Smooth muscle cell (in vitro differentiated cells): ENCODE measurements at regions not wholly inside any gene's neighbourhood (a gene's known extent, or its start where the extent isn't known, plus 50 kb on each side); places are given as distances from the start of the nearest gene placed in this dataset.

Experiments
- DNase-seq: peaks from one replicate; lab custom pipeline; 2025; ENCODE audit not compliant: unreplicated experiment; lab: John Stamatoyannopoulos, UW
- H2AFZ ChIP-seq: fragments of 200-600 bp; sonication (generic); 2 replicates; pipeline ENCODE4 v1.6.0; 2016; ENCODE audit warnings: antibody characterized with exemption, low read depth, mild to moderate bottlenecking
- H3F3A ChIP-seq: fragments of 200-600 bp; sonication (generic); 2 replicates; pipeline ENCODE4 v1.6.0; 2017; ENCODE audit warnings: antibody characterized with exemption, low read depth
- H3K27ac ChIP-seq: fragments of 200-600 bp; sonication (generic); 2 replicates; pipeline ENCODE4 v1.5.1; 2016; ENCODE audit warnings: low read depth, mild to moderate bottlenecking
- H3K27me3 ChIP-seq: fragments of 200-600 bp; sonication (generic); 2 replicates; pipeline ENCODE4 v1.6.1; 2016; ENCODE audit warnings: low read depth, mild to moderate bottlenecking
- H3K36me3 ChIP-seq: fragments of 200-600 bp; sonication (generic); 2 replicates; pipeline ENCODE4 v1.5.1; 2016; ENCODE audit warnings: low read depth
- H3K4me1 ChIP-seq: fragments of 200-600 bp; sonication (generic); 2 replicates; pipeline ENCODE4 v1.5.1; 2016; ENCODE audit warnings: low read depth
- H3K4me2 ChIP-seq: fragments of 200-600 bp; sonication (generic); 2 replicates; pipeline ENCODE4 v1.6.0; 2016; ENCODE audit warnings: mild to moderate bottlenecking
- H3K4me3 ChIP-seq: fragments of 200-600 bp; sonication (generic); 2 replicates; pipeline ENCODE4 v1.5.1; 2016; ENCODE audit warnings: mild to moderate bottlenecking
- H3K79me2 ChIP-seq: fragments of 200-600 bp; sonication (generic); 2 replicates; pipeline ENCODE4 v1.6.0; 2016; ENCODE audit warnings: low read depth, mild to moderate bottlenecking
- H3K9ac ChIP-seq: fragments of 200-600 bp; sonication (generic); 2 replicates; pipeline ENCODE4 v1.6.0; 2016; ENCODE audit warnings: low read depth
- H3K9me3 ChIP-seq: fragments of 200-600 bp; sonication (generic); replicated peaks from 2 replicates; pipeline ENCODE4 v1.5.1; 2016; ENCODE audit warnings: low read depth
- H4K20me1 ChIP-seq: fragments of 200-600 bp; sonication (generic); 2 replicates; pipeline ENCODE4 v1.6.0; 2016; ENCODE audit warnings: low read depth
- CTCF ChIP-seq: fragments of 200-600 bp; sonication (generic); IDR thresholded peaks from 2 replicates; pipeline ENCODE4 v1.5.1; 2017; ENCODE audit warnings: borderline replicate concordance, mild to moderate bottlenecking, antibody characterized with exemption; ENCODE audit not compliant: insufficient read depth, poor library complexity, severe bottlenecking
- WGBS: methylation state at CpG from one replicate; pipeline ENCODE4 v1.1.7; 2016; ENCODE audit warnings: low lambda C conversion rate; 5-methylcytosine and 5-hydroxymethylcytosine counted together

DNA sequence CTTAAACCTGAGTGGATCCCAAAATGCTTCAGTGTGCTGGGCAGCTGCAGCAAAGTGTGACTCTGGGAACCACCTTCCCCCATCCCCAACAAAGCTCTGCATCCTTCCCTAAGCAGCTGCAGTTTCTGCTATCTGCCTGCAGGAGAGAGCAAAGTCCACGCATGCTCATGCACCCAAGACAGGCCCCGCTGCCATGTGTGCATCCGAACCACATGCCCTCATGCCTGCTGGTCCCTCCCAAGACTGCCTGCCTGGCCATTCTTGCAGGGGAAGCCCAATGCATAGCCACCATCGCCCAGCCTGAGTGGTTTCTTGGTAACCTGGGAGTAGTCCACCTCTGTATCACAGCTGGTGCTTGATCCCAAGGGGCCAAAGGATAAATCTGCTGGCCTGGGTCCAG, 94.3 kb upstream of the OLIG3 start:
- DNase-seq, result no peak
- no peak overlapping the region for H3K4me2 ChIP-seq
- 84% methylated on average over 4 of the region's 4 CpGs for WGBS
- H3K4me1 ChIP-seq, result no peaks in the 10 kb centered on the region
- H2AFZ ChIP-seq, result no peak overlapping the region
- no peak for TF ChIP-seq CTCF
- H3K4me3 ChIP-seq, result no peak overlapping the region
- no peaks in the 10 kb centered on the region for H3K27me3 ChIP-seq
- no peak overlapping the region for H3K27ac ChIP-seq
- H3K9ac ChIP-seq, result no peak overlapping the region
- no peaks in the 10 kb centered on the region for H3K36me3 ChIP-seq
- H3K9me3 ChIP-seq, result peaks cover 8% of the 10 kb centered on the region
- H3F3A ChIP-seq, result no peaks in the 10 kb centered on the region
- H3K79me2 ChIP-seq, result no peaks in the 10 kb centered on the region
- H4K20me1 ChIP-seq, result no peaks in the 10 kb centered on the region

- Histone ChIP-seq H3K4me2 (no peak overlapping the region), H3K27me3 (no peaks in the 10 kb centered on the region), H3K4me1 (no peaks in the 10 kb centered on the region), H3F3A (no peaks in the 10 kb centered on the region), H3K9ac (no peak overlapping the region), H3K9me3 (peaks cover 8% of the 10 kb centered on the region), H3K4me3 (no peak overlapping the region), H2AFZ (no peak overlapping the region), H3K79me2 (no peaks in the 10 kb centered on the region), H3K27ac (no peak overlapping the region), H3K36me3 (no peaks in the 10 kb centered on the region), H4K20me1 (no peaks in the 10 kb centered on the region)
- WGBS, result 58% methylated on average over 9 of the region's 9 CpGs
- TF ChIP-seq CTCF, result peak; percentile 41
- DNase-seq, result no peak
These were observed 95.1 kb upstream of the OLIG3 start for GRCh38 chr6:137589067-137589848.

- no peak overlapping the region for H3K4me2 ChIP-seq
- no peak overlapping the region for H3K9ac ChIP-seq
- no peaks in the 10 kb centered on the region for H3K36me3 ChIP-seq
- no peak for DNase-seq
- H3K79me2 ChIP-seq, result no peaks in the 10 kb centered on the region
- TF ChIP-seq CTCF, result no peak
- H3K9me3 ChIP-seq, result peaks cover 8% of the 10 kb centered on the region
- H3K27ac ChIP-seq, result no peak overlapping the region
- H3K4me1 ChIP-seq, result no peaks in the 10 kb centered on the region
- no peaks in the 10 kb centered on the region for H4K20me1 ChIP-seq
- H3K27me3 ChIP-seq, result no peaks in the 10 kb centered on the region
- H3F3A ChIP-seq, result no peaks in the 10 kb centered on the region
- no peak overlapping the region for H3K4me3 ChIP-seq
- no peak overlapping the region for H2AFZ ChIP-seq
These were observed 96.5 kb upstream of the OLIG3 start for GRCh38 chr6:137590684-137591083.

- no peak overlapping the region for H2AFZ ChIP-seq
- H3K4me1 ChIP-seq, result no peaks in the 10 kb centered on the region
- no peak for TF ChIP-seq CTCF
- peaks cover 38% of the 10 kb centered on the region for H3K27me3 ChIP-seq
- no peak for DNase-seq
- no peak overlapping the region for H3K9ac ChIP-seq
- H3F3A ChIP-seq, result no peaks in the 10 kb centered on the region
- no peak overlapping the region for H3K27ac ChIP-seq
- H3K79me2 ChIP-seq, result no peaks in the 10 kb centered on the region
- no peaks in the 10 kb centered on the region for H4K20me1 ChIP-seq
- no peak overlapping the region for H3K4me3 ChIP-seq
- H3K4me2 ChIP-seq, result no peak overlapping the region
- no peaks in the 10 kb centered on the region for H3K36me3 ChIP-seq
- WGBS, result 70% methylated on average over 4 of the region's 4 CpGs
- no peaks in the 10 kb centered on the region for H3K9me3 ChIP-seq
These were observed 107.3 kb upstream of the OLIG3 start for GRCh38 chr6:137601471-137601870.
